Nephron progenitor cell (in vitro differentiated cells): ENCODE measurements at regions not wholly inside any gene's neighbourhood (a gene's known extent, or its start where the extent isn't known, plus 50 kb on each side); places are given as distances from the start of the nearest gene placed in this dataset.

Experiments used
- DNase-seq: peaks from one replicate; pipeline ENCODE4 v3.0.0; 2021
- H3K27ac Mint-ChIP-seq: 2 replicates; pipeline ENCODE4 v1.8.0; 2021; ENCODE audit warnings: mild to moderate bottlenecking, moderate library complexity, mixed read lengths
- H3K27me3 Mint-ChIP-seq: 2 replicates; pipeline ENCODE4 v1.8.0; 2021; ENCODE audit warnings: mild to moderate bottlenecking, low read depth, mixed read lengths; ENCODE audit not compliant: poor library complexity
- H3K36me3 Mint-ChIP-seq: 2 replicates; pipeline ENCODE4 v1.8.0; 2021; ENCODE audit warnings: low read depth, mixed read lengths
- H3K4me1 Mint-ChIP-seq: 2 replicates; pipeline ENCODE4 v1.8.0; 2021; ENCODE audit warnings: mixed read lengths
- H3K4me3 Mint-ChIP-seq: 2 replicates; pipeline ENCODE4 v1.8.0; 2021; ENCODE audit warnings: mild to moderate bottlenecking, moderate library complexity, mixed read lengths
- H3K9me3 Mint-ChIP-seq: 2 replicates; pipeline ENCODE4 v1.8.0; 2021; ENCODE audit warnings: mild to moderate bottlenecking, moderate library complexity, mixed read lengths
- CTCF ChIP-seq: fragments of 200-600 bp; sonication (generic); IDR thresholded peaks from 2 replicates; pipeline ENCODE4 v1.5.0; 2021; ENCODE audit warnings: antibody characterized with exemption

- no peak for DNase-seq
- Mint-ChIP-seq H3K27ac (no peak overlapping the region), H3K4me3 (no peak overlapping the region), H3K9me3 (peaks cover 25% of the 10 kb centered on the region), H3K4me1 (no peaks in the 10 kb centered on the region), H3K27me3 (no peaks in the 10 kb centered on the region), H3K36me3 (peaks cover 12% of the 10 kb centered on the region)
- no peak for TF ChIP-seq CTCF
Measured at GRCh38 chr5:126300293-126300692, 122.9 kb upstream of the GRAMD2B start.

GRCh38 chr5:126301056-126301455 lies 122.2 kb upstream of the GRAMD2B start:
- Mint-ChIP-seq H3K4me3 (no peak overlapping the region), H3K36me3 (peaks cover 12% of the 10 kb centered on the region), H3K27me3 (no peaks in the 10 kb centered on the region), H3K9me3 (peaks cover 29% of the 10 kb centered on the region), H3K27ac (no peak overlapping the region), H3K4me1 (no peaks in the 10 kb centered on the region)
- no peak for DNase-seq
- TF ChIP-seq CTCF = no peak

GRCh38 chr5:126309860-126310259 lies 113.3 kb upstream of the GRAMD2B start:
- H3K27me3 Mint-ChIP-seq = peaks cover 6% of the 10 kb centered on the region
- no peak for DNase-seq
- peak overlapping the region; percentile 69 for H3K27ac Mint-ChIP-seq
- H3K9me3 Mint-ChIP-seq = peaks cover 21% of the 10 kb centered on the region
- no peaks in the 10 kb centered on the region for H3K36me3 Mint-ChIP-seq
- H3K4me3 Mint-ChIP-seq = no peak overlapping the region
- H3K4me1 Mint-ChIP-seq = no peaks in the 10 kb centered on the region
- TF ChIP-seq CTCF = no peak

DNA sequence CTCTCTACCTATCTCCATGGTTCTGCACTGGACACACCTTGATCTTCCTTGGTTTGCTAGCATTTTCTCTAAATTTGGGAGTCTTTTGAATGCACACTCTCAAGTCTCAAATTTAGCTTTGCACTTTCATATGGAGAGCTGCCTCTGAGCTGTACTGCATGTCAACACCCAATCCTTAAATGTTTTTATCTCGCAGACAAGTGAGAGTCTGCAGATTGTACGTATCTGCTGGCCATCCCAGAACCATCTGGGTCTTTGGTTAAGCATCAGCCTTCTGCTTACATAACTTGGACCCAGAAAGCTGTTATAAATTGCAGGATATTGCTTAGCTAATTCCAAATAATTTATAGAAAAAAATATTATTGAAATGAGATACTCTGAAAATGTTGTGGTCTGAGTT lies 111.4 kb upstream of the GRAMD2B start:
- no peak overlapping the region for H3K27ac Mint-ChIP-seq
- no peaks in the 10 kb centered on the region for H3K36me3 Mint-ChIP-seq
- no peak overlapping the region for H3K4me3 Mint-ChIP-seq
- H3K9me3 Mint-ChIP-seq = peaks cover 15% of the 10 kb centered on the region
- no peak for TF ChIP-seq CTCF
- no peak for DNase-seq
- H3K27me3 Mint-ChIP-seq = peaks cover 12% of the 10 kb centered on the region
- H3K4me1 Mint-ChIP-seq = no peaks in the 10 kb centered on the region

GRCh38 chr5:126315341-126315740 lies 107.9 kb upstream of the GRAMD2B start:
- H3K4me1 Mint-ChIP-seq = no peaks in the 10 kb centered on the region
- peaks cover 10% of the 10 kb centered on the region for H3K9me3 Mint-ChIP-seq
- no peak overlapping the region for H3K4me3 Mint-ChIP-seq
- H3K27me3 Mint-ChIP-seq = peaks cover 6% of the 10 kb centered on the region
- H3K27ac Mint-ChIP-seq = no peak overlapping the region
- TF ChIP-seq CTCF = no peak
- H3K36me3 Mint-ChIP-seq = no peaks in the 10 kb centered on the region
- no peak for DNase-seq

DNA sequence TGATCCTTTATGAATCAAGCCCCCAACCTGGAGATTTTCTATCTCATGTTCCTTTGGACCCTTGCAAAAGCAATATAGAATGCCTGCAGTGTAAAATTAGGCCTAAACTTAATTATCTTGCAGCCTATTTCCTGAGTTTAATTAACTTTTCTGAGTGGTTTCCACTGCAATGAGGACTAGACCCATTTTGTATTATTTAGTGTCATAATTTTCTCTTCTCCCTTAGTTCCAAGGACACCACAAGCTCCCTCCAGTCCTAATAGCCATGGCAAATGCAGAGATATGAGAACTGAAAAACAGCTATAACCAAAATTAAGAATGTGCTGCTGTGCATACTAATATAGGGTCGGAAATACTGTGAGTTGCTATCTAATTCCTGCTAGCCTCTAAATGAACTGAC lies 90.9 kb upstream of the GRAMD2B start:
- no peaks in the 10 kb centered on the region for H3K36me3 Mint-ChIP-seq
- TF ChIP-seq CTCF = no peak
- no peak overlapping the region for H3K27ac Mint-ChIP-seq
- H3K27me3 Mint-ChIP-seq = peaks cover 4% of the 10 kb centered on the region
- H3K9me3 Mint-ChIP-seq = no peaks in the 10 kb centered on the region
- peaks cover 41% of the 10 kb centered on the region for H3K4me1 Mint-ChIP-seq
- no peak for DNase-seq
- no peak overlapping the region for H3K4me3 Mint-ChIP-seq
